HG02870 (cell line): ENCODE measurements at regions not wholly inside any gene's neighbourhood (a gene's known extent, or its start where the extent isn't known, plus 50 kb on each side); places are given as distances from the start of the nearest gene placed in this dataset.

Experiments used
- ATAC-seq: cut with Tn5 transposase; IDR thresholded peaks from one replicate; pipeline ENCODE4 v1.9.1; 2021; ENCODE audit warnings: mild to moderate bottlenecking, moderate library complexity; ENCODE audit not compliant: unreplicated experiment

DNA sequence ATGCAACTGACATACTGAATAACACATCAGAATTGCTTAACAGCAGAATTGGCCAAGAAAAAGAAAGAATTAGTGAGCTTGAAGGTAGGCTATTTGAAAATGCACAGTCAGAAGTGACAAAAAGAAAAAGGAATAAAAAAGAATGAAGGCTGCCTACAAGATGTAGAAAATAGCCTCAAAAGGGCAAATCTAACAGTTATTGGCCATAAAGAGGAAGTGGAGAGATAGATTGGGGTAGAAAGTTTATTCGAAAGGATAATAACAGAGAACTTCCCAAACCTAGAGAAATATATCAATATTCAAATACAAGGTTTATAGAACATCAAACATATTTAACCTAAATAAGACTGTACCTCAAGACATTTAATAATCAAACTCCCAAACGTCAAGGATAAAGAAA, 67.5 kb downstream of the ATP6V1G3 start:
- ATAC-seq, result no peak

DNA sequence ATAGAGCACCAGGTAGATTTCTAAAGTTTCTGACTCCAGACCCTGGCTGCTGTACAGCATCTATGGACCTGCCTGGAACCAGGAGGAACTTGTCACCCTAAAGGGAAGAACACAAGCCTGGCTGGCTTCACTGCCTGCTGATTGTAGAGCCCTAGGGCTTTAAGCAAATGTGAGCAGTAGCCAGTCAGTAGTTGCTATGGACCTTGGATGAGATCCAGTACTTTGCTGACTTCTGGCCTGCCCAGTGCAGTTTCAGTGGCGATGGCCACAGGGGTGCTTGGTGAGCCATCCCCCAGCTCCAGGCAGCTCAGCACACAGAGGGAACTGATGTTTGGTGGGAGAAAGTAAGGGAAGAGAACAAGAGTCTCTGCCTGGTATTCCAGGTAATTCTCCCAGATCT, 68.4 kb downstream of the ATP6V1G3 start:
- no peak for ATAC-seq

DNA sequence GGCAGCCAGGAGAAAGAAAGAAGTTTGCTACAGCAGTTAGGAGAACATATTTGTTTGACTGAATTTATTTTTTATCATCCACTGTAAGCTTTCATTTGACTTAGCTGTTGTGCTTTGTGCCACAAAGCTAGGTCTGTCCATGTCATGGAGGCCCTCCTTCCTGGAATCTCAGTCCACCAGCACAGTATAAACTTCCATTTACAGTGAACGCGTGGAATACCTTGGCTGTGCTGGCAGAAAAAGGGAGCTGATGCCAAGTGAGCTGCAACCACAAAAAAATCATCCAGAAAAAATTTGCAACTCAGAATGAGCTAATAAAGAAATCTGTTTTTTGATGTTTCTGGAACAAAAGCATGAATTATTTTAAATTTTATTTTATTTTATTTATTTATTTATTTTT, 72.6 kb downstream of the ATP6V1G3 start:
- ATAC-seq, result no peak

DNA sequence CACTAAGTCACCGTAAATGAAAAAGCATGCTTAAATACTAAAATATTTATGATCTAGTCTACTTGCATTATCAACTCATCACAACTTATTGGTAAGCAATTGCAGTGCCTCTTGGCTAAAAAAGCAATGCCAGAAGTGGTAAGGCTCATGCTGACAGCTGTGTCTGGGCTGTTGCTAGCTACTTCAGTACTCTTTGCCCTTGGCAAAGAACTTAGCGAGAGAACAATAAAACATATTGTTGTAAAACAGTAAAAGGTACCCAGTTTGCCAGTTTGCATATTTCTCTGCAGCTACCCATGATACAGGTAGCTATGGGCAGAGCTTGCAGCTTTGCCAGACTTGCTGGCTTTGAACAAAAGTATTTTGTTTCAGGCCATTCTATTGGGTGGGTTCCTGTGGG, 73.1 kb downstream of the ATP6V1G3 start:
- ATAC-seq, result no peak

DNA sequence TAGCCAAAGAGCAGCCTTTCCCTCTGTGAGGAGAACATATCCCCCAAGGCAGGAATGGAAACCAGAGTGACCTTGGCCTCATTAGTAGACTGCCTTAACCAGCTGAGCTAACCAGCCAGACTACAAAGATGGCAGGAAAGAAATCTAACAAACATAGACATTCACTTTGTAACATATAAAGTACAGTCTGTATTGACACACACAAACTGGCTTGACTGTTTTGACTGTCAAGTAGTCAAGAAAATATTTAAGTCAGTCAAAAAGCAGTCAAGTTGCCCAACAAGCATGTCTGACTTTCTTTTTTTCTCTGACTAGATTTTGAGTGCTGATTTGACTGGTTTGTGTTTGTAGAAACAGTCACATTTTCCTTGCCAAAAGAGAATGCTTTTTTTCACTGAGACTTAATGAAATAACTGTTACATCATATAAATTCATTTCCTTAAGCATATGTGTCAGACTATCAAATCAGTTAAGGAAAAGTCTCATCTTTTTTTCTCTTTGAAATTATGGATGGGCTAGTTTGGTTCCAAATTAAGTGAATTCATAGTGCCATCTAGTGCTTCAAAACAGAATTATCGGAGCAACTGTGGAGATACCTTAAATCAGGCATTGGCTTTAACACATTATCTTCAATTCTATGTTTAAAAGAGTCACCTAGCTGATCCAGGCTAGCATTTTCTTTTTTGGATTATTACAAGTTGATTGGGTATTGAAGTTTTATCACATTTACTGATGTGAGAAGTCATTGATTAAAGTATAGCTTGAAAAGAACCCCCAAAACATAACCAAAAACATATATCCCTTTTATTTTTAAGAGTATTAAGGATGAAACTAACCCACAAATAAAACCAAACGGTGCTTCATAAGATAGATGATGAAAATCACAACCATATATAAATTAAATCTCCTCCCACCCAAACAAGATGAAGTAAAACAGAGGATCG, 75.0 kb downstream of the ATP6V1G3 start:
- peak; percentile 69 for ATAC-seq

DNA sequence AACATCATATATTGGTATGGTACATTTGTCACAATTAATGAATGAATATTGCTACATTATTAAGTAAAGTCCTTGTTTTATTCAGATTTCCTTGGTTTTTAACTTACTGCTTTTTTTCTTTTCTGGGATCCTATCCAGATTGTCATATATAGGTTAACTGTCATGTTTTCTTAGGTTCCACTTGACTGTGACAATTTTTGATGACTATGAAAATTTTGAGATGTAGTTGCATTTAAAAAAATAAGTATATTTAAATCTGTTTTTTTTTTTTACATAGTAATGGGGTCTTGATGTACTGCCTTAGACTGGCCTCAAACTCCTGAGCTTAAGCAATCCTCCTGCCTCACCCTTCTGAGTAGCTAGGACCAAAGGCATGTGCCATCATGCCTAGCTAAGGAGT, 76.8 kb downstream of the ATP6V1G3 start:
- ATAC-seq, result no peak

DNA sequence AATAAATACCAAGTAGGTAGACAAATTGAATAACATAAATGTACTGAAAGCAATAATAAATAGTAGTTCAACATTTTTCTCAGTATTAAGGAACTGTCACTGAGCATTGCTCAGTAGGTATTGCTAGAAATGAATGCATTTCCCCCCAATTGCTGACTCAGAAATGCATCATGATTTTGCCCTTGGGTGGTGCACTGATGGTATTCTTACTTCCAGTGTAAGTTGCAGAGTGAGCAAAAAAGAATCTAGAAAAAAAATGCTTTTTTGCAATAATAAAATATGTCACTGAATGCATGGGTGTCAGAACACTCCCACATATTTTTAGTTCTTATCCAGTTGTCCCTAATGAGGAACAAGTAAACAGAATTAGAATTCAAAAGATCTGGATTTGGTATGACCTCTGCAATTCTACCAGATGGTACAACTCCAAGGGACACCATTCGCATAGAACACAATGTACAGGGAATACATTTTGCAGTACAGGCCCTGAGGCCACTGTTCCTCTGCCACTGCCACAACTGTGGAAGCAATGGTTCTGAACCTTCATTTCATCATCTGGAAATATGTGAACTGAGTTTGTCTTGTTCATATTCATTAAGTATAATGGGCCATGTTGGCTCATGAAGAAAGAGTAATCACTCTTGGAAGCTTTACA, 78.0 kb downstream of the ATP6V1G3 start:
- no peak for ATAC-seq

DNA sequence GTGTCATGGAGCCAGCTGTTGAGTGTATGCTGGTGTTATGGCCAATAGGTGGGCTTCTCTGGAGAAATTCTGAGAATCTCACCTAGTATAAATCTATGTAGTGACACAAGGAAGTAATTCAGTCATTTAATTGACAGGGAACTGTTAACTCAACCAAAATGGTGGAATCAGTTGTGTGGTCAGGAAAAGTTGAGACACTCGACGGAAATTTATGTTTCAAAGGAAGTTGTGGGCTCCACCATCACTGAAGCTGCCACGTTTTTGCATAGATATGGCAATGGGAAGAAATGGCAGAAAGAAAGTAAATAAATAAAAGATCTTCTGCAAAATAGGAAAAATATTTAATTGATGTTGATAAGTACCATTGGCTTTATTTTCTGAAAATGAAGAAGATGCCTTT, 84.5 kb downstream of the ATP6V1G3 start:
- ATAC-seq, result no peak

DNA sequence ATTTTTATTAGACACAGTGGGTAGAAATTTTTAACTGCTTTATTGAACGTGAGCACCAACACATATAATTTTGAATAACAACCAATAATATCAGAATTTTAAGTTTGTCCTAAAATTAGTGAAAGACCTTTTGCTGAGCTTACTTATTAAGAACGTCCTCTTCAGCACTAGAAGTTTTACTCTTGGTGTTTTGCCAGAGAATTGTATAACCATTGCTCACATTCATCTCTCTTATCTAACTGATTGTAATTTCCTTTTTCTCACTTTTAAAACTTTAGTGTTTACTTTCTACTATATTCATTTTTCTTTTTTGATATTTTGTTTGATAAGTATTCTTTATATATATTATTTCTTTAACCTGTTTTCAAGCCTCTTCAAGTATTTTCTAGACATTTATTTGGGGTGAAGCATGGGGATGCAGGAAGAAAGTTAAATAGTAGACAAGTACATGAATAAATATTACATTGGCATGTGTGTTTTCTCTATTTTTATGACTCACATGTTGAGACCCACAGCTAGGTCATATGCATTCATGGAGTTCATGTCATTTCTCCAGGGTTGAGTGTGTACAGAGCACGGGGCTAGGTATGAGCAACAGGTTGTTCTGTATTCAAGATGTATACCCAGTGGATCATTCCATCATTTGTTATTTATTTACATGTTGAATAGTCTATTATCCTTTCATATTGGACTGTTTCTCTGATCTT, 90.6 kb downstream of the ATP6V1G3 start:
- no peak for ATAC-seq

DNA sequence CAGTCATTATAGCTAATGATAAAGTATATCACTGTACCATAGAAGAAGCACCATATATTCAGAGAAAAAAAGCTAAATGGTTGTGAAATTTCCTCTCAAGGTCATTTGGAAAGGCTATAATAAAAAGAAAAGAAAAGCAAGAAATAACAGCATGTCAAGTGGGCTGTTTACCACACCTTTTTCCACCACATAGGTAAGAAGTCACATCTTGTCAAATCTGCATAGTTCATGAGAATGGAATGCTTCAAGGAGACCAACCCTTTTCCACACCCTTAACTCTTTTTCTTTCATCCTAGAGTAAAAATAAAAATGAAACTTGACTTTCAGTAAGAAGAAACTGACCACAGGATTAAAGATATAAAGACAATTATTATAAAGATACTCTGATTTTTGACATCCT, 91.2 kb downstream of the ATP6V1G3 start:
- no peak for ATAC-seq

DNA sequence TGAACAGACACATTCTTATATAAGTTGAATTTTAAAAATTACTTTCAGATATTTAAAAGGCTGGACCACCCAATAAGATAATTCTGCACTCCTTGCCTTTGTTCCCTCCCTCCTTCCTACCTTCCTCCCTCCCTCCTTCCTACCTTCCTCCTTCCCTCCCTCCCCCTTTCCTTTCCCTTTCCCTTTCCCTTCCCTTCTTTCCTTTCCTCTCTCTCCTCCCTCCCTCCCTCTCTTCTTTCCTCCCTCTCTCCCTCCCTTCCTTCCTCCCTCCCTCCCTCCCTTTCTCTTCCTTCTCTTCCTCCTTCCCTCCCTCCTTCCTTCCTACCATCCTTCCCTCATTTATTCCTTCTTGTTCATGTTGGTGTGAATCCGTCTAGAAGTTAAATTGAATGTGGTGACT, 93.0 kb downstream of the ATP6V1G3 start:
- ATAC-seq, result no peak

DNA sequence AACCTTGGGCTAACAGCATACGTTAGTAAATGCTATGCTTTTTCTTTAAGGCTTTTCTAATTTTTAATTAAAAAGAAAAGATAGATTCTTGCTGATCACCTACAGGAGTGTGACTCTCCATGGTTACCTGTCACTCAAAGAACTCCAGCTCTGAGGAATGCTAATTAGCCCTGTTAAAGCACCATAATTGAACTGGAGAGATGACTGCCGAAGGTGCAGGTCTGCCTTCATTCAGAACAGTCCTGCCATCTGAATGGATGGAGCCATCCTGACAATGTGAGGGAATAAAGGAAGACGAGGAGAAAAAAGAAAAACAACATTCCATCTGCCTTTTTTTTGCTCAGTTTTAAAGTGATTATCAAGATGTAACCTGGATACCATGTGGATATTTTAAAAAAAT, 94.6 kb downstream of the ATP6V1G3 start:
- ATAC-seq, result no peak

DNA sequence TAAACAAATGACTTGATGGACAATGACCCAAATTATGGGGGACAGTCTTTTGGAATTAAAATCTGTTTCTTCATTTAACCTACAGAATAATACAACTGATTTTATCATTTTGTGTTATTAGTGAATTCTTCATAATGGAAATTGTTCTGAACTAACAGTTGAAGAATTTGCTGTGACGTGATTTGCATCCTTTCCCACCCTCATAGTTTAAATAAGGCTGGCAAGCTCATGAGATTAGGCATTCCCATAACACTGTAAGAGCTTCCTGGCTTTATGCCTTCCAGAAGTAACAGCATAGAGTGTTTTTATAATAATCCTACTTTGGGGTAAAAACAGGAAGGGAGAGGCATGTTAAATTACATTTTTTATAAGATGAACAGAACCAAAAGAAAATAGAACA, 95.7 kb downstream of the ATP6V1G3 start:
- no peak for ATAC-seq

DNA sequence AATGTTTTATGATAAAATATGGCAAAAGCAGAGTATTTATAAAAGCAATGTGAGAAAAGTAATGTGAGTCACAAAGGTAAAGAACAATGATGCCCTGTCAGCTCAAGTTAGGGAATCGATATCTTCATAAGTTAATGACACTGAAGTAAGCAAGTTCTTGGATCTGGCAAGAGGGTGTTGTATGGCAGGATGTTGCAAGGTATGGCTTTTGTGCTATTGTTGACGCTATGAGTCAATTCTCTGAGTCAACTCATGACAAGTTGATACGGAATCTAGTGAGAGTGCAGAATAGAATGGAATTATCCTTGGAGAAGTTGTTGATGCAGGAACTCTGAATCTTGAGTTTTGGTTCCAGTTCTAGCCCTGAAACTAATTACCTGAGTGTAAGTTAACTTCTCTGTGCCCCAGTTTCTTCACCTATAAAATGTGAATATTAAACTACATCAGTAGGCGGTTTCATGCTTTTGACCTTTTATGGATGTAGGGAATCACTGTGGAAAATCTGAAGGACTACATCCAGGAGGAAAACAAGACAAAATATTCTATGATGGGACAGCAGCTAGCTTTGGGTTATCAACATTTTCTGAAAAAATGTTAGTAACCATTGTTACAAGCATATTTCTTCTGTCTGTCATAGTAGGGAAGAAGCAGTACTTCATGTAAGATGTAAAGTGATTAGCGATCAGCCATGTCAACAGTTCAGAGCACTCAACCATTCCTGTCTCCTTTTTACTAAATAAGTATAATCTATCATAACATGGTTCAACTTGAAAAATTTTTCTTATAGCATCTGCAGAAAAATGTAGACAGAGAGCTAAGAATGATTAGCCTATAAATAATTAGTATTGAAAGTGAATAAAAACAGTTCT, 96.9 kb downstream of the ATP6V1G3 start:
- no peak for ATAC-seq

DNA sequence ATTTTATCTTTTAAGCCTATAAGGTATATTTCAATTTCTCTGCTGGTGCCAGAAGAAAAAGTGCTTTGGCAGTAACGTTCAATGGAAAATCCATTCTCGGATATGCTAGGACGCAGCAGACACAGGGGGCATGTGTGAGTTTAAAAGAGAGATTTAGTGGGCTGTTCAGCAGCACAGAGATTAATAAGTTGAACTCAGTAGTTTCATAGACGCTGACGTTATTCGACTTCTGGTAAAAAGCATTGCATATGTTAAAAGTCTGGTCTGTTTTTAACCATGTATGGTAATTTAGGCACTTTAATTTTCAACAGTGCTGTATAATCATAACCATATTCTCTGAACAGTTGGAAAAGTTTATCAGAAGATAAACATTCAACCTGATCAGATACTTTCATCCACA, 99.6 kb downstream of the ATP6V1G3 start:
- ATAC-seq, result no peak

DNA sequence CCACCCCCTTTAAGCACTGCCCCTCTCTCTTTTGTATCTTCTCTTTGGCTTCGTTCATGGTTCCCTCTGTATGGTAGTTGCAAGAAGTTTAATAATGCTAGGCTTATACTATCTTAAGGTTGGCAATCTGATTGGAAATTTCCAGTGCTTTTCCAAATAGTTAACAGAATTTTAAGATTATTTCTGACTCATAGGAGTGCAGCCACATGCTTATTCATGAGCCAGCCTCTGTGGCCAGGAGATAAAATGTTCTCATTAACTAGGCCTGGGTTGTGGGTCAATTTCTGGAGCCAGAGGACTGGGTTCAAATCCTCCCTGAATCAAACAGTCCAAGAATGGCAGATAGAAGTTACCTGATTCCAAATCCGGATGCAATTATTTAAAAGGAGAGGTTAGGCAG, 103.1 kb downstream of the ATP6V1G3 start:
- ATAC-seq, result no peak

DNA sequence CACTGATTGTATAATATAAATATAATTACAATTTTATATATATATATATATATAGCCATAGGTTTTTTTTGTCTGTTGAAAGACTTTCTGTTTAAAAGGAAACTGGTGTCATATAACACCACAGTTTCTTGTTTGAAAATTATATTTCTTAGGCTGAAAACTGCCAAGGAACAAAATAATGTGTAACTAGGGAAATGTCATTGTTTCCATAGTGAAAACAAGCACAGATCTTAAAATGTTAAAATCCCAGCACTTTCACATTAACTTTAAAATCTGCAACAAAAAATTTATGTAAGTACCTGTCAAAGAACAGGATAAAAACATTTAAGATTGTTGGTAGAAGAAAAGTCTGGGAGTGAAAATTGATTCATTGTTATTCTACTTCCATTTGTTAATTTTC, 104.2 kb downstream of the ATP6V1G3 start:
- ATAC-seq, result no peak

DNA sequence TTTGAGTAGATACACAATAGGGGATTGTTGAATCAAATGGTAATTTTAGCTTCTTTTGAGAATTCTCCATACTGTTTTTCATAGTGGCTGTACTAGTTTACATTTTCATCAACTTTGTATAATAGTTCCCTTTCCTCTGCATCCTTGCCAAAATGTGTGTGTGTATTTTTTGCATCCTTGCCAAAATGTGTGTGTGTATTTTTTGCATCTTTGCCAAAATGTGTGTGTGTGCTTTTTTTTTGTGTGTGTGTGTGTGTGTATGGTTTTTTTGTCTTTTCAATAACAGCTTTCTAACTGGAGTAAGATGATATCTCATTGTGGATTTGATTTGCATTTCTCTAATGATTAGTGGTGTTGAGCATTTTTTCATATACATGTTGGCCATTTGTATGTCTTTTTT, 105.4 kb downstream of the ATP6V1G3 start:
- no peak for ATAC-seq

DNA sequence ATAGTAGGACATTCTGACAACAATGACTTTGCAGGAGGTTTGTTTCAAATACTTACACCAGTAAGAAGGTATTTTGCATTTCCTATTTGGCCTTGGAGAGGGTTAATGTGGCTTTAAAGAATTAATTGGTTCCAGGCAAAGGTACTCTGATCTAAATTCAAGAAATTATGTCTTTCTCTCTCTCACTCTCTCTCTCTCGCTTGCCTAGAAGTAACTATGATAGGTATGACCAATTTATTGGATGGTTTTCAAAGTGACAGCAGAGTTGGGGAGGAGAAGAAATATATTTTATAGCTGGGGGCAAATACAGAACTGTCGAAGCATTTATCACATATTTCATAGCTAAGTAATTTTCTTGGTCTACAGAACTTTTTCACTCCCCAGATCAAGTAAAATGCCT, 116.0 kb downstream of the ATP6V1G3 start:
- no peak for ATAC-seq

DNA sequence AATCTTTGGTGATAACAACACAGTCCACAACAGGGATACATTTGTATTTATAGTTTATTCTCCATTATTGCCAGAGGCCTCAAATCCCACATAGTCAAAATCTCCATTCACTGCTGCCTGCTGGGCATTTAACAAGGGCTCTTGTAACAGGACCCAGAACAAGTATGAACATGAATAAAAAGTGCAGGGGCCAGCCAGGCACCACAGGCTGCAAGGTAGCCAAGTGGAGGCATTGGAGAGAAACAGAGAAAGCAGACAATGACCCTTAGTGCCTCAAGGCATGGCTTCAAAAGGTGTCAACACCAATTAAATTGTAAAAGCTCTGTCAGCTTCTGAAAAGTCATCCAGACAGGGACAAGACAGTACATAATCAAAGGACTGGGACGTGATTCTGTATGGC, 116.8 kb downstream of the ATP6V1G3 start:
- ATAC-seq, result no peak

DNA sequence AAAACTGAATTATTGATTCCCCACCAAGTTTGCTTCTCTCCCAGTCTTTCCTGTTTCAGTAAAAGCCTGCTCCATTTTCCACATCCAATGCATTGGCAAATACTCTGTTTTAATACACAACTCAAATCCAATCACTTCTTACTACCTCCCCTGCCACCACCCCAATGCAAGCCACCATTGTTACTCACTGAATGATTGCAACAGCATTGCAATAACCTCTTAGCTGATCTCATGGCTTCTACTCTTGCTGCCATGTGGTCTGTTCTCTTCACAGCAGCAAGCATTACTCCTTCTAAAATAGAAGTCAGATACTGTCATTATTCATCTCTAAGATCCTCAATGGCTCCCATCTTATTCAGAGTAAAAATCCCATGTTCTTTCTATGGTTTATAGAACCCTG, 123.4 kb downstream of the ATP6V1G3 start:
- ATAC-seq, result no peak
